Activated CD4-positive, alpha-beta T cell treated with anti-CD3 and anti-CD28 coated beads, Interleukin-2, amount 10 ng/mL, durations not matched to agents 7 days and 5 days (primary cell): ENCODE measurements at regions not wholly inside any gene's neighbourhood (a gene's known extent, or its start where the extent isn't known, plus 50 kb on each side); places are given as distances from the start of the nearest gene placed in this dataset.

Experiments
- CTCF ChIA-PET: fragments of 350-600 bp; sonication (Branson Sonifier 250); formaldehyde crosslinking; loops from one replicate; lab custom pipeline; 2021; ENCODE audit warnings: antibody characterized with exemption; lab: Charles Lee
- POLR2A ChIA-PET: fragments of 350-600 bp; sonication (Branson Sonifier 250); formaldehyde crosslinking; loops from one replicate; lab custom pipeline; 2021; ENCODE audit warnings: antibody characterized with exemption; lab: Charles Lee
- DNase-seq: peaks from one replicate; pipeline ENCODE4 v3.0.0-alpha.2; 2020
- H3K27ac Mint-ChIP-seq: one replicate; pipeline ENCODE4 v1.8.0; 2021; ENCODE audit warnings: mild to moderate bottlenecking, moderate library complexity, mixed read lengths
- H3K27me3 Mint-ChIP-seq: one replicate; pipeline ENCODE4 v1.8.0; 2021; ENCODE audit warnings: mixed read lengths
- H3K36me3 Mint-ChIP-seq: one replicate; pipeline ENCODE4 v1.8.0; 2021; ENCODE audit warnings: low read depth, mixed read lengths
- H3K4me1 Mint-ChIP-seq: one replicate; pipeline ENCODE4 v1.8.0; 2021; ENCODE audit warnings: mixed read lengths
- H3K4me3 Mint-ChIP-seq: one replicate; pipeline ENCODE4 v1.8.0; 2021; ENCODE audit warnings: mild to moderate bottlenecking, moderate library complexity, mixed read lengths
- H3K9me3 Mint-ChIP-seq: one replicate; pipeline ENCODE4 v1.8.0; 2021; ENCODE audit warnings: mixed read lengths

DNA sequence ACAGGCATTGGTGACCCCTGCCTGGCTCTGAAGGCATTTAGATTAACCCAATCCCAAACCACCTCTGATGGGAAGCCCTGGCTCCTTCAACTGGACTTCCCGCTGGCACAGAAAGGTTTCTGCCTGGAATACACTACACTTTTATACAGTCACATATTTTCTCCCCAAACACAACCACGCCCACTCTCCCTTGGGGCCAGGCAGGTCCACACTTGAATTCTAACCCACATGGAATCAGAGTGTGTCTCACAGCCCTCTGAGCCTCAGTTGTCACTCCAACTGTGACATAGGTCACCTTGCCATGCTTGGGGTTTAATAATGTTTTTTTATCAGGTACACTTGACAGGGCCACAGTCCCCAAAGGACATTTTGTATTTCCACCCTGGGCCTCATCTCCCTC lies 368.6 kb downstream of the BCL11B start:
- H3K4me1 Mint-ChIP-seq = no peaks in the 10 kb centered on the region
- H3K36me3 Mint-ChIP-seq = no peaks in the 10 kb centered on the region
- ChIA-PET POLR2A (no interaction called here), CTCF (interaction anchor here (0.6 to 1.4 kb wide), 2 partner anchors 7 to 39 kb away, joined by 3 to 5 read pairs; no protein-coding TSS in a partner anchor)
- no peak for DNase-seq
- H3K27me3 Mint-ChIP-seq = no peaks in the 10 kb centered on the region
- no peak overlapping the region for H3K27ac Mint-ChIP-seq
- no peaks in the 10 kb centered on the region for H3K9me3 Mint-ChIP-seq
- H3K4me3 Mint-ChIP-seq = no peak overlapping the region

DNA sequence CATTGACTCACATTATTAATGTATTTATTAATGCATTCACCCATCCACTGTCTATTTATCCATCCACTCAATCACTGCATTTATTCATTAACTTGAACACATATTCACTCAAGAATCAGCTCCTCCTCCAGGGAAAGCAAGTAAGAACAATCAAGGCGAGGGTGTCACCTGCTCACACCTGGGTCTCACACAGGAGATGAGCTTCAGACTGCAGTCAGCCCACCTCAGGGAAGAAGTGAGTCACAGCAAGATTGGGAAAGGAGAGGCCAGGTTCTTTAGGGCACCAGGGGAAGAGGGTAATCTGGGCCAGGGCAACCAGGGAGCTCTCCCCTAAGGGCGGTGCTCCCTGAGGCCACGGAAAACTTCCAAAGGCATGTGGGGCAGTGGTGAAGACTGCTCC lies 367.3 kb downstream of the BCL11B start:
- Mint-ChIP-seq H3K27me3 (no peaks in the 10 kb centered on the region), H3K27ac (no peak overlapping the region), H3K4me3 (no peak overlapping the region), H3K4me1 (no peaks in the 10 kb centered on the region), H3K36me3 (no peaks in the 10 kb centered on the region), H3K9me3 (no peaks in the 10 kb centered on the region)
- no peak for DNase-seq
- ChIA-PET CTCF (interaction anchor here (1.1 to 1.4 kb wide), 2 partner anchors 8 to 38 kb away, joined by 3 to 4 read pairs; no protein-coding TSS in a partner anchor), POLR2A (no interaction called here)

DNA sequence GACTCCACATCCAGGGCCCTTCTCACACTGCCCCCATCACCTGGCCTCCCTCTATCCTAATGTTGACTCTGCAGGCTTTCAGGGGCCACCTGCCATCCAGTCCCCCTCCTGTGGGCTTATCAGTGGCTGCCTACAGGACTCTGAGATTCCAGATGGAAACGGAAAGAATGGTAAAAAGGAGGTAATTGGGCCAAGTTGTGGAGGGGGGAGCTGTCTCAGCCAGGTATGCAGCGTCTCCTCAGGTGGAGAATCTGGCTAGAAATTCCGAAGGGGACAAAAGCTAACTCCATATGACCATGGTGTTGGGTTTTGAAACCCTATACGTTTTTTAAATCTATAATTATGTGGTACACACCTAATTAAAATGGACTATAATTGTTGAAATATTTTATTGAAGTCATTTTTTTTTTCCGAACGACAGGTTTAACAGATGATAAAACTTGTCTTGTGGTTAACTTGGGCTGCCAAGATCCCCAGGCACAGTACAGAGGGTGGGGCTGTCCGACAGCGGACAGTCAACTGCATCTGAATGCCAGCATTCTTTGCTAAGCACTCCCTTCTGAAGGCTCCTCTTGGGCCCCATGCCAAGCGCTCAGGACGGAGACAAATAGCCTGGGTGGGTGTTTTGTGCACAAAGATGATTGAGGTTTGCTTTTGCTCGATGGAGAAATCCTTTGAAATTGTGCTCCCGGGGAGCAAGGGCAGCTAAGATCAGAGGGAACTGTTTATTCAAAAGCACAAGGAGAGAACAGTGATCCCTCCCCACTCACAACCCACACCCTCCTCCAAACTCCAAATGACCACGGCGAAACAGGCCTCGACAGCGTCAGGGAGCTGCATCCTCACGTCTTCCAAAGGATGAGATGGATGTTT lies 365.6 kb downstream of the BCL11B start:
- ChIA-PET CTCF (no interaction called here), POLR2A (no interaction called here)
- Mint-ChIP-seq H3K27ac (no peak overlapping the region), H3K9me3 (no peaks in the 10 kb centered on the region), H3K27me3 (no peaks in the 10 kb centered on the region), H3K4me3 (no peak overlapping the region), H3K4me1 (peaks cover 1% of the 10 kb centered on the region), H3K36me3 (no peaks in the 10 kb centered on the region)
- DNase-seq = no peak

DNA sequence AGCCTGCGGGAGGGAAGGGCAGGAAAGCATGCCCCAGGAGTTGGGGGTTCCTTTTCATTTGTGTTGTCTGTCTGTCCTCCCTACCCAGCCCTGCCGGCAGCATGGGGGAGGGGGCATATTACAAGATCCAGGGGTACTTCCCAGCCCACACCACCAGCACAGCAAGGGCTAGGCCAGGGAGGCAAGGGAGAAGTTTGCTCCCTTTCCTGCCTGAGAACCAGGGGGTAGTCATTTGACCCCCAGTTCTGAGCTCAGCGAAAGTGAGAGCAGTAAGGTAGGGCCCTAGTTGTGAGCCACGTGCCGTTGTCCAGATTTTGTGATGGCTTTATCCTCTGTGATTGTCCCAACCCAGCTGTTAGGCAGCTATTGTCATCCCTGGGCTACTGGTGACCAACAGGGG lies 364.7 kb downstream of the BCL11B start:
- H3K36me3 Mint-ChIP-seq = no peaks in the 10 kb centered on the region
- H3K27ac Mint-ChIP-seq = no peak overlapping the region
- DNase-seq = no peak
- H3K4me3 Mint-ChIP-seq = no peak overlapping the region
- CTCF ChIA-PET = no interaction called here
- no peaks in the 10 kb centered on the region for H3K9me3 Mint-ChIP-seq
- H3K4me1 Mint-ChIP-seq = peaks cover 10% of the 10 kb centered on the region
- H3K27me3 Mint-ChIP-seq = no peaks in the 10 kb centered on the region
- POLR2A ChIA-PET = no interaction called here

DNA sequence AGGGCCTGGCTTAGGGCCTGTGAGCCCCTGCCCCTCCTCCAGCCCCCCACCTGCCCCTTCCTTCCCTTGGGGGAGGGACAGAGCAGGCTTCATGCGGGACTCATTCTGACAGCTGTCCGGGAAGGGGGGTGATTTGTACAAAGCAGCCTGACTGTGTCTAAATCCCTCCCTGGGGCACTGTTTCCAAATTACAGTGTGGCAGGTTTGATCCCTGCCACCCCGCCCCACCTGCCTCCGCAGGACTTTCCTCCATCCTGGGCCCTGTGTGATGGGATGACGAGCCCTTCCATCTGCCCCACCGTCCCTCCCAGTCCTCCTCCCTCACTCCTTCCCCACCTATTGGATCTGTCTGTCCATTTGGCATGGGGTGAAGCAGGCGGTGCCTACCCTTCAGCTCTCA lies 363.9 kb downstream of the BCL11B start:
- no peaks in the 10 kb centered on the region for H3K9me3 Mint-ChIP-seq
- ChIA-PET POLR2A (no interaction called here), CTCF (no interaction called here)
- no peak overlapping the region for H3K27ac Mint-ChIP-seq
- no peaks in the 10 kb centered on the region for H3K27me3 Mint-ChIP-seq
- no peaks in the 10 kb centered on the region for H3K36me3 Mint-ChIP-seq
- H3K4me3 Mint-ChIP-seq = no peak overlapping the region
- DNase-seq = no peak
- H3K4me1 Mint-ChIP-seq = peaks cover 18% of the 10 kb centered on the region

DNA sequence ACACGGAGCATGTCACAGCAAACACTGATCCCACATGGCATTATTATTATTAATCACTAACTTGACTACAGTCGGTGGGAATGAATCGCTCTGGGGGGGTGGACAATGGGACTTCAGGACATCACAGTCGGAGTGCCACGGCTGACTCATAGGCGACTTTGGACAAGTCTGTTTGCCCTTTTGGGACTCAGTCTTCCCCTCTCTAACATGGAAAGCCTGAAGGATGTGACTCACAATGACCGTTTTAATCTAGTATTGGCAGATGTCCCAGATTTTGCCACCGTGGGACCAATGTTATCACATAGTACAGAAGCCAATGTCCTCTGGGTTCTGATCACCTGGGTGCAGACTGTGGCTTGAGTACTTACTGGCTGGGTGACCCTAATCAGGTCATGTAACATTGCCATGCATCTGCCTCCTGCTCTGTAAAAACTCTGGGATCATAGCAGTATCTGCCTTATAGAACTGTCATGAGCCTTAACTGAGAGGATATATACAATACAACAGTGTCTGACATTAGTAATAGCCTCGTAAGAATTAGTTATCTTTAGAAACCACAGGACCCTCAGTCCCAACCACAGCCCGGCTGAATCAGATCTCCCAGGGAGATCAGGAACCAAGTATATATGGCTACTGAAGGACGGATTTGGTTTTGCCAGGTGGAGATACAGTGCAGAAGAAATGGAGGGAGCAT lies 362.6 kb downstream of the BCL11B start:
- H3K36me3 Mint-ChIP-seq = no peaks in the 10 kb centered on the region
- H3K27me3 Mint-ChIP-seq = no peaks in the 10 kb centered on the region
- H3K27ac Mint-ChIP-seq = no peak overlapping the region
- H3K9me3 Mint-ChIP-seq = no peaks in the 10 kb centered on the region
- H3K4me1 Mint-ChIP-seq = peaks cover 27% of the 10 kb centered on the region
- ChIA-PET CTCF (no interaction called here), POLR2A (no interaction called here)
- no peak for DNase-seq
- no peak overlapping the region for H3K4me3 Mint-ChIP-seq

DNA sequence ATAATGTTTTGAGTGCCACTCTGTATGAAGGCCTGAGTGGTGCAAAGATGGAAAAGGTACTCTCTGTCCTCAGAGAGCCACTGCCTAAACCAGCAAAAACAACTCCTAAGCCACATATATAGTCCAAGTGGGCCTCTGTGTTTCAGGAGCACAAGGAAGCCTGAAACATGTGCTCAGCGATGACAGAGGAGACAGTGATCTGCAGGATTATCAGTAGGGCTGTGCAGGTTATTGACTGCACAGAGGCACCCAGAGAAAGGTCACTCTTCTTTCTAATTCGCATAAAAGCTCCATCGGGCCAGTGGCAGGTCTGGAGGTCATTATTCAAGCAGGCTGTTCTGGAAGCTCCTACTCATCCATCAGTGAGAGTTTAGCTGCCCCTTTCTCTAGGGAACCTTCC lies 361.9 kb downstream of the BCL11B start:
- no peaks in the 10 kb centered on the region for H3K9me3 Mint-ChIP-seq
- peaks cover 27% of the 10 kb centered on the region for H3K4me1 Mint-ChIP-seq
- POLR2A ChIA-PET = no interaction called here
- CTCF ChIA-PET = no interaction called here
- H3K27me3 Mint-ChIP-seq = no peaks in the 10 kb centered on the region
- no peak overlapping the region for H3K4me3 Mint-ChIP-seq
- H3K27ac Mint-ChIP-seq = no peak overlapping the region
- H3K36me3 Mint-ChIP-seq = no peaks in the 10 kb centered on the region
- no peak for DNase-seq

DNA sequence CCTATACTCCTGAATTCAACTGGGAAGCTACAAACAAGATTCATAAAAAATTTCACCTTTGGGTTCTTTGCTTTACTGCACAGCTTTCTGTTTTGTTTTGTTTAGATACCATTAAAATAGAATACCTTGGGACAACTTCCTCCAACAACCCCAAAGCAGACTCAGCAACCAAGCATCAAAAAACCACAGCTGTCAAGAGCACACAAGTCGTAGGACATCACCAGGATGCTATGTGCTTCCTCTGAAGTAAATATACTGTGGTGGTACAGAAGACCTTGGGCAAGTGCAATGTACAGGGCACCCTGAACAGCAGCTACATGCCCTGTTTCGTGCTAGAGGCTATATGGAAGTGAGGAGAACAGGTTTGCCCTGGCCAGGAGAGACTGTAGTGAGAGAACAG lies 359.3 kb downstream of the BCL11B start:
- H3K9me3 Mint-ChIP-seq = no peaks in the 10 kb centered on the region
- CTCF ChIA-PET = interaction anchor here (0.7 to 1.6 kb wide), 5 partner anchors 9 to 422 kb away, joined by 3 to 5 read pairs (median 3); no protein-coding TSS in a partner anchor
- no peaks in the 10 kb centered on the region for H3K27me3 Mint-ChIP-seq
- peak overlapping the region; percentile 82 for H3K27ac Mint-ChIP-seq
- peaks cover 32% of the 10 kb centered on the region for H3K4me1 Mint-ChIP-seq
- H3K36me3 Mint-ChIP-seq = no peaks in the 10 kb centered on the region
- peak; percentile 61 for DNase-seq
- no peak overlapping the region for H3K4me3 Mint-ChIP-seq
- POLR2A ChIA-PET = interaction anchor here (0.6 kb wide), 1 partner anchor 1599 kb away, joined by 5 read pairs; no protein-coding TSS in a partner anchor

- H3K27ac Mint-ChIP-seq = no peak overlapping the region
- ChIA-PET CTCF (interaction anchor here (0.7 to 1.6 kb wide), 2 partner anchors 11 to 28 kb away, joined by 3 to 6 read pairs; no protein-coding TSS in a partner anchor), POLR2A (interaction anchor here (0.6 kb wide), 1 partner anchor 779 kb away, joined by 3 read pairs; no protein-coding TSS in a partner anchor)
- H3K4me3 Mint-ChIP-seq = no peak overlapping the region
- DNase-seq = no peak
- peaks cover 32% of the 10 kb centered on the region for H3K4me1 Mint-ChIP-seq
- H3K9me3 Mint-ChIP-seq = no peaks in the 10 kb centered on the region
- H3K36me3 Mint-ChIP-seq = no peaks in the 10 kb centered on the region
- no peaks in the 10 kb centered on the region for H3K27me3 Mint-ChIP-seq
Measured at GRCh38 chr14:98913967-98914650, 357.9 kb downstream of the BCL11B start.

GRCh38 chr14:98914942-98915341 lies 357.1 kb downstream of the BCL11B start:
- ChIA-PET POLR2A (no interaction called here), CTCF (interaction anchor here (0.6 to 1.6 kb wide), 3 partner anchors 10 to 121 kb away, joined by 3 to 6 read pairs (median 3); no protein-coding TSS in a partner anchor)
- no peaks in the 10 kb centered on the region for H3K9me3 Mint-ChIP-seq
- H3K27ac Mint-ChIP-seq = no peak overlapping the region
- peaks cover 32% of the 10 kb centered on the region for H3K4me1 Mint-ChIP-seq
- no peaks in the 10 kb centered on the region for H3K27me3 Mint-ChIP-seq
- H3K36me3 Mint-ChIP-seq = no peaks in the 10 kb centered on the region
- DNase-seq = no peak
- no peak overlapping the region for H3K4me3 Mint-ChIP-seq

DNA sequence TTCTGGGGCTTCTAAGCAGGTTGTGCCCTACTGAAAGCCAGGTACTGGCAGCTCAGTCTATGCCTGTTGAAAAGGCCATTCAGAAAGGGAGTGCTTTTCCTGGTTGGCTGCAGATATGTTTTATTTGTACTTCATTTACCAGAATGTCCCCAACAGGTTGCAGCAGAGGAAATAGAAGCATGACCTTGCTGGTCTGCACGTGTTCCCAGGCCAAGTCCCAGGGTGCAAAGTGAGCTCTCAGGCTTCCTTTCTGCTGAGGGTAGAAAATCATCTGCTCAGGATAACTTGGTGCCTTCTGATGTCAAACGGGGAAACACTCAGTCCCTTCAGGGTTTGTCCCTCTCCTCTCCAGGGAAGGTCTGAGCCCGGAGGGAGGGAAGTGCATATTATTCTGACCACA lies 356.4 kb downstream of the BCL11B start:
- DNase-seq = no peak
- ChIA-PET POLR2A (no interaction called here), CTCF (interaction anchor here (0.6 to 1.6 kb wide), 2 partner anchors 9 to 122 kb away, joined by 3 to 6 read pairs; no protein-coding TSS in a partner anchor)
- Mint-ChIP-seq H3K27me3 (no peaks in the 10 kb centered on the region), H3K4me1 (peaks cover 32% of the 10 kb centered on the region), H3K36me3 (no peaks in the 10 kb centered on the region), H3K4me3 (no peak overlapping the region), H3K27ac (no peak overlapping the region), H3K9me3 (no peaks in the 10 kb centered on the region)

DNA sequence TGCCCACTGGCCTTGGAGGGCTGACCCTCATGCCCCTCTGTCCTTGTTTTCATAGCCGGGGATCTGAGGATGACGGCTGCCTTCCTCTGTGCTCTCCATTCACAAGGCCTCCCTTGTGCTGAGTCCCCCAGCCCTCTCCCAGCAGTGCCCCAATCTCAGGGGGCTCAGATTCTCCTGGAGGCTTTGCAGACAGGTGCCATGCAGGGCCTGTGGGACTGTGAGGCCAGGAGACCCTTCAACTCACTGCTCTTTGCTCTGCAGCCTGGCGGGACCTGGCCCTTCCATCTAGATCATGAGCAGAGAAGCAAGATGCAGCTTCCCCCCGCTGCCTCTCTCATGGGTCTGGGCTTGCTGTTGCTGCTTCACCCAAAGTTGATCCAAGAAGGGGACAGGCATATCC lies 356.0 kb downstream of the BCL11B start:
- Mint-ChIP-seq H3K4me3 (no peak overlapping the region), H3K9me3 (no peaks in the 10 kb centered on the region), H3K36me3 (no peaks in the 10 kb centered on the region), H3K27ac (peak overlapping the region; percentile 42), H3K27me3 (no peaks in the 10 kb centered on the region), H3K4me1 (peaks cover 32% of the 10 kb centered on the region)
- no peak for DNase-seq
- CTCF ChIA-PET = no interaction called here
- POLR2A ChIA-PET = no interaction called here
